CD4-positive, alpha-beta T cell treated with Interferon gamma for 1 hour (primary cell): ENCODE measurements at regions not wholly inside any gene's neighbourhood (a gene's known extent, or its start where the extent isn't known, plus 50 kb on each side); places are given as distances from the start of the nearest gene placed in this dataset.
"Not testable (repeated sequence)": the region's sequence is repeated elsewhere in the genome, so short reads cannot be mapped to it uniquely, and the experiment has no call there.

ENCODE experiments used
- DNase-seq: peaks from one replicate; pipeline ENCODE4 v3.0.0-alpha.2; 2020

DNA sequence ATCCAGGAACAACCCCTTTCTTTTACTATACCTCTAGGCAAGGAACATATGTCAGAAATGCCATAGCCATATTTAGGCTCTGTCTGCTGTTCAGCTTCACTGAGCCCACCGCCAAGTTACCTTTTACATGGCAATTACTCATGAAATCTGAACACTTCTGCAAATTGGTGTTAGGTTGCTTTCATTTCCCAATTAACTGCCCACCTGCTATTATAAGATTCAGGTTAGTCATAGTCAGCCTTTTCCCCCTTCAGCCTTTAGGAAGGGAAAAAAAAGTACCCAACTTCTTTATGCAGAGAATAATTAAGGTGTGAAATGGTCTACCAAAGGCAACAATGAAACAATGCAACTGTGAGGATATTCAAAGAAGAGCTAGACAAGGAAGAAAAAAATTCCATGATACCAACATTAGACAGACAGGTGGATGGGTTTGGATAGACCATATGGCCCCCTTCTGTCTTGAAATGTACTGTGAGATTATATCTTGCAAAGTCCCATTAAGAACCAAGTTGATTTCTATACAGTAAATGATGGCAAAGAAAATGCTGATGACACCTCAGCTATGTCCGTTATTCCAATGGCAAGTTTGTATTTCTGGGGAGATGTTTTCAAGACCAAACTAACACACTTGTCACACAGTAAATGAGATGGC, 442.1 kb upstream of the NRP1 start:
- no peak for DNase-seq

DNA sequence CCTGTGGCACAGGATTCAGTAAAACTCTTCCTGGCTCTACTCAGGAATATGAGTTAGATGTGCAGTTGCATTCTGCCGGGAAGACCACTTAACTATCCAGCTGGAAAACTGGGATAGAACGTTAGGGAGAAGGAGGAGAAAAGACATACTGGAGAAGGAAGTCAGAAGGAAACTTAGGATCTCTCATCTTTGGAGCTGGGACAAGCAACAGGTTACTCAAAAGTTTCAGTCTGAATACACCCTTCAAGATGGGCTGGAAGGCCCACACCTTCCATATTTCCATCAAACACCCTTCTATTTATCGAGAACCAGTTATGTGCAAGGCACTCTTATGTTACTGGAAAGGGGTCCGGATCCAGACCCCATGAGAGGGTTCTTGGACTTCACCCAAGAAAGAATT, 440.4 kb upstream of the NRP1 start:
- DNase-seq, result no peak

DNA sequence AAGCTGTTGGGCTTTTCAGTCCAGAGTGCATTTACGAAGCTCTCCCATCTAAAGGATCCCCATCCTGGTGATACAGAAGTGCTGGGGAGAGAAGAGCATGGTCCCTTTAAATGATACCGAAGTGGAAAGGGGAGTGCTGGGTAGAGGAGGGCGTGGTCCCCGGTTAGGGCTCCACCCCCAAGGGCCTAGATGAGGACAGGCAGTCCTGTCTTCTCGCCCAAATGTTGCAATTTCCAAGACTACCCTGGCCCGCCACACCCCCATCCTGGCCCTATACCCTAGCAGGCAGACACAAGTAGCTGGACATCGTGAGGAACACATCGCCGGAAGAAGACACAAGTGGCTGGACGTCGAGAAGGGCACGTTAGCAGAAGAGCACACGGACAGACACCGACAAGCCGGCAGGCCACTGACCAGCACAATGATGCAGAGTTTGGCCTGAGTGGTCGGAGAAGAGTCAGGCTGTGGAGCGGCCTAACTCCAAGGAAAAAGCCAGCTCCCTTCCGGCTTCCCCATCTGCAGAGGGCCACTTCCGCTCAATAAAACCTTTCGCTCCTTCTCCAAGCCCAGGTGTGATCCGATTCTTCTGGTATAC, 439.5 kb upstream of the NRP1 start:
- no peak for DNase-seq

DNA sequence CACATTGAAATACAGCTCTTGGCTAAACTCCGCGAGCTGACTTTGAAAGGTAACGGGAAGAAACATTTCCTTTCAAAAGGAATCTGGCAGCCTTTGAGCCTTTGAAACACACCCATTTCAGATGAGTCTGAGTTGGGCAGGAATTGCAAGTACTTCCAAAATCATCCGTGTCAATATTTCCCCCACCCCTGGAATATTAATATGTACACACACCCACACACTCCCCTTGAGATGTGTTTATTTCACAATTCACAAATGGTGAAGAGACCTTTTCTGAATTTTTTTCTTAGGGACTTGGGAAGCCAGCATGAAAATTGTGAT, 438.7 kb upstream of the NRP1 start:
- no peak for DNase-seq

DNA sequence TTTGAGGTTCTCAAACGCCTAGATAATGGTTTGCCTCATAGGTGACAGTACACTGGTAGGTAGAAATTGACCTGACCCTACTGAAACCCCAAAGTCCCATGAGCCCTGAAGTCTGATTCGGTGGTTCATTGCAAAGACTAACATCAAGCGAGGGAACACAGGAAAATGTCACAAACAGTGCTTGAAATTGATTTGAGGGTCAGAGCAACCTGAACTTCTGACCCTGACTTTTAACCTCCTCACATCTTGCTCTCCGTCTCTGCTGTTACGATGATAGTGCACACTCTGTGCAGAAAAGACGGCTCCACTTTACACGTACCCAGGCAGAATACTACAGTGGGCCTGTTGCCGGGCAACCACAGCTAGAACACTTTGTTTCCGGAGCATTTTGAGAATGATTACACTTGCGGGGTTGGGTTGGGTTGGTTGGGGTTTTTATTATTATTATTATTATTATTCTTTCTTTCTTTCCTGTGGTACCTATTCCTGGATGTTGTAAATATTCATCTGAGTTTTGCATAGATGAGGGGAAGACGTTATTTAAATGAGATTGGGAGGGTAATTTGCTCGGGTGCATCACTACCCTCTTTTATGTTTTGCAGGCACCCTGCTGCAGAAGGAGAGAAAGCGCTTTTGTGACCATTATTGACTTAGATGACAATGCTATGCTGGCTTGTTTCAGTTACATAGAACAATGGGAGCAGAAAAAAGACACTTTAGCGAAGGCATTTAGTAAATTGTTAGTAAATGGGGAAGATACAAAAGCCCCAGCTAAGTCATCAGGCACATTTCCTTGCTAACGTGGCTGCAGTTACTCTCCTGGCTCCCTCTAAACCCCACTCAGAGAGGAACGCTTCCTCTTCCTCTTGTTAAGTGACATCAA, 438.1 kb upstream of the NRP1 start:
- DNase-seq, result peak; percentile 28

DNA sequence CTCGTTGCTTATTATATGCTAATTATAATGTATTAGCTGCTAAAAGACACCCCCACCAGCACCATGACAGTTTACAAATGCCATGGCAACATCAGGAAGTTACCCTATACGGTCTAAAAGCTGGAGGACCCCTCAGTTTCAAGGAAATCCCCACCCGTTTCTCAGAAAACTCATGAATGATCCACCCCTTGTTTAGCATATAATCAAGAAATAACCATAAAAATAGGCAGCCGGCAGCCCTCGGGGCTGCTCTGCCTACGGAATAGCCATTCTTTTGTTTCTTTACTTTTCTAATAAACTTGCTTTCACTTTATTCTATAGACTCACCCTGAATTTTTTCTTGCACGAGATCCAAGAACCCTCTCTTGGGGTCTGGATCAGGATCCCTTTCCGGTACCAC, 437.4 kb upstream of the NRP1 start:
- DNase-seq, result not testable (repeated sequence)

DNA sequence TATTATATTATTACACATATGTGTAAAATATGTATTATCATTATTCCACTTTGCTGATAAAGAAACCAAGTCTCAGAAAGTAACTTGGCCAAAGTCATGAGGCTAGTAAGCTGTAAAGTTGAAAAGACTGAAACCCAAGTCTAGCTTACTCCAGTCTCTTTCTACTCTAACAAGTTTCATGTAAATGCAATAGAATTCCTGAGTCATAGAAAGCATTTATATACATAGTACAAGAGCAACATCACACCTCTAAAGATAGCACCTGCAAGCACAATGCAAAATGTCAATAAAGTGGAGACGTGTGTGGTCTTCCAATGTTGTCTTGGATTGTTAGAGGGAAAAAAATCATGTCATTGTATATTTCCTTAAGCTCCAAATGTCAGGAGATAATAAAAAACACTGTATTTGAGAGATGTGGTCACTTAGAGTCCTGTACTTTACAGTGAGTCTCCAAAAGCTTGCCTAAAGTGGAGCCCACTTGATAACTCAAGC, 430.3 kb upstream of the NRP1 start:
- DNase-seq, result no peak

DNA sequence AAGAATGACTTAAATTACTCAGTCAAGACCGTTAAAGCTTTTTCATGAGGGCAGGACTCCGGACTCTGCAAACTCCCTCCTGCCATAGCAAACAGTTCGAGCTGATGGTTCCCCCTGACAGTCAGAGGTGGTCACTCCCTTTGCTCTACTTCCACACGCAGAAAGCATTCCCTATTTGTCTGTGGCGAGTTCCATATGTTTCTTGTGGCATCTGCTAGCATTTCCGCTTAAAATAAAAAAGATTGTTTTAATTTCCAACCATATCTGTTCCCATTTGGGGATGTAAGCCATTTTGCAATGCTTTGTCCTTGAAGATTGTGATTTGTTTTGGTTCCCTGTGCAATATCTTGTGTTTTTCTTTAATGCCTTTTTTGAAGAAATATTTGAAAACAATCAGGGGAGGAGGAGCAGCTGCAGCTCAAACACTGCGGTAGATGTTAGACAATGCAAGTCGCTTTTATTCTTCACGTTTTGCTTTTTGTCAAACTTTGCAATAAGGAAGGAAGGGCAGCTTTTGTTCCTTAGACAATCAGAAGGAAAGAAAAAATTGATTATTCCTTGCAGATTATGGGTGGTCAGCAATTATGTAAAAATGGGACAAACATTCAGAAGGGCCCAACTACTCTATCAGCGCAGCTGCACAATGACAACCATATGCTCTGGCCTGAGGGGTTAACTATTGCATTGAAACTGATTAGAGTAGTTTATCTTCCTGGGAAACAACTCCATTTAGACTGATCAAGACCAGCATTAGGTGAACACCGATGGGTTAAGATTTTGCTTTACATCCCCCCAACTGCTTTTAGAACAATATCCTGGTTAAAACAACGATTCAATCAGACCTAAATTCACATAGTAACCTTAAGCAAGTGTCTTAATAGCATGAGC, 425.8 kb upstream of the NRP1 start:
- no peak for DNase-seq

DNA sequence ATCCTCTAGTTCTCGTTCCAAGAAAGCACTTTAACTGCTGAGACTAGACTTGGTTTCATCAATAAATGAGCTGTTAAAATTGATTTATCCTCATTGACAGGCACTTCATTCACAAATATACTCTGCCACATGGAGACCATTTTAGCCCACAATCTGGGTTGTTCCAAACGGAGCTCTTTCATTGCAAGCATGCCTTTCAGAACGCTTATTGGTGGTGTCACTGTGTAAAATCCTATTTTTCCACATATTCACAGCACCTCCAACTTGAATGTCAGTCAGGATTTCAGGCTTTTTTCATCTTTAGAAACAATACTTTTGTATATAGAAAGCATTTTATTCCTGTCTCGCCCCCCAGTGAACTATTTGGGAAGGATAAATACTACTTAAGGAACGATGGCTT, 424.7 kb upstream of the NRP1 start:
- no peak for DNase-seq

DNA sequence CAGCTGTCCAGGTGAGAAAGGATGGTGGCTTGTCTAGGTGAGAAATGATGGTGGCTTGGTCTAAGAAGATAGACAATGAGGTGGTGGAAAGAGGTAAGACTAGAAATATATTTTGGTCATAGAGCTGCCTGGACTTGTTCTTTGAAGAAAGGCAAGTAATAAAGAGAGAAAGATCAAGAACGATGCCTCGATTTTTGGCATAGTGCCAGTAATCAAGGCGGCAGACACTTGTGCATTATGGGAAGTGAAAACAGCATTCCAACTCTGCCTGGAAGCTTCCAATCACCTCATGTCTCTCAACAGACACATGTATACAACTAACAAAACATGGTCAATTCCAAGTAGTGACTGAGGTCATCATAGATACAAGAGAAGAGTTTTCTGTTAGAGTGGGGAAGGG, 423.8 kb upstream of the NRP1 start:
- no peak for DNase-seq

DNA sequence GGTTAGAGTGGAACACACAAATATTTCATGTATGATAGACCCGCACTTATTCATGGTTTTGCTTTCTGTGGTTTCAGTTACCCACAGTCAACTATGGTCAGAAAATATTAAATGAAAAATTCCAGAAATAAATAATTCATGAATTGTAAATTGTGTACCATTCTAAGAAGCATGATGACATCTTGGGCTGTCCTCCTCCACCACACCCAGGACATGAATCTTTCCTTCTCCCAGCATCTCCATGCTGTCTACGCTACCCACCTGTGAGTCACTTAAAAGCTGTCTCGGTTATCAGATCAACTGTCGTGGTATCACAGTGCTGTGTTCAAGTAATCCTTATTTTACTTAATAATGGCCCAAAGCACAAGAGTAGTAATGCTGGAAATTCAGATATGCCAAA, 419.6 kb upstream of the NRP1 start:
- no peak for DNase-seq

DNA sequence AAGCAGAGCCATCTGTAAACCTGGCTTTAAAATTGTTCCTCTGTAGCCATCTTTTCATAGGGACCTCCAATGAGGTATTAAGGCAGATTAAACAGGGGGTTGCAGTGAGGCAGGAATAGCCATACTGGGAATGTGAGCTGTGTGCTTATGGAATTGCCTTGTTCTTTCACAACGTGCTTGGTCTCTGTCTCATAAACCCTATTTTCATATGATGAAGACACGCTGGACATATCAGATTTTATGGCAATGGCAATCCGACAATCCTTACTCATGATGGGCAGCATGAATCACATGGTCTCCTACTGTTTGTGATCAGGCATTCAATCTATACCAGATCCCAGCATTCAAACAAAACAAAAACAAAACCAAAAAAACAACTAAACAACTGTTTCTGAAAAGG, 418.9 kb upstream of the NRP1 start:
- no peak for DNase-seq

DNA sequence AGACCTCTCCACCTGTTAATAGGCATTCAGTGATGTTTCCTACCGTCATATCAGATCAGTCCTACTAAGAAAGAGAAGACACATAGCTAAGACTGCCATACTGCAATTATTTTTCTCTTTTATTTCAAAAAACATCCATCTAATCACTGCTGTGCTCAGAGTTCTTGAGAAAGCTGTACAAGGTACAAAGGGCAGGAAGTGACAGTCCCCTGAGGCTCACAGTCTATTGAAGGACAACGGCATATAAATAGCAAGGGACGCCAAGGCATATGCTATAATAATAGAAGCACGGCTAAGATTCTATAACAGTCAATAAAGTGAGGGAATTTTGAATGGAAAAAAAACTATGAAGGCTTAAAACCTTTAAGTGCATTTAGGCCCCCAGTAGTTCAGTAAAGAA, 415.3 kb upstream of the NRP1 start:
- DNase-seq, result no peak

DNA sequence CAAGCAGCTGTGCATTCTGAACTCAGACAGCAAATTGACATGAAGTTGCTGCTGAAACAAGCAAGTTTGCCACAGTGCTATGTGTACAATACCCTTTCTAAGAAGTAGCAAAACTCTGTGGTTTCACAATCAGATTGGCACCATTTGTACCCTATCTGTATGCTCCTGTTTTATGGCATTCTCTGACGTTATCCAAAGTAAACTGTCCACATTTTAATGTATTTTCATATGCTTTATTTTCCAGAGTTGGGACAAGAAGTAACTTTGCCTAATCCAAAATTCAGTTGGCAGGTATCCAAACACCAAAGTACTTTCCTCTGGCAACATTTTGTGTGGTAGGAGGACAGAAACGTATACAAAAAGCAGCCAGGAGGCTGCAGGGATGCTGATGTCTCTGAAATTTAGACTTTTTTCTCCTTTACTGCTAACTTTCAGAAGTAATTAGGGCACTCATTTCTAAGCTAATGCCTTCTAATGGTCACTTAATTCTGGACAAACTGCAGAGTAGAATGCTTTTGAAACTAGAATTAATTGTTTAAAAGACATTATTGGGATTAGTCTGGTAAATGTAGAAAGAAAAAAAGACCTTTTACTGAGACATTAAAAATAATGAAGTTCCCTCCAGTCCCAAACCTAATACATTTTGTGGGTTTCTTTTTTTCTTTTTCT, 414.7 kb upstream of the NRP1 start:
- DNase-seq, result no peak

DNA sequence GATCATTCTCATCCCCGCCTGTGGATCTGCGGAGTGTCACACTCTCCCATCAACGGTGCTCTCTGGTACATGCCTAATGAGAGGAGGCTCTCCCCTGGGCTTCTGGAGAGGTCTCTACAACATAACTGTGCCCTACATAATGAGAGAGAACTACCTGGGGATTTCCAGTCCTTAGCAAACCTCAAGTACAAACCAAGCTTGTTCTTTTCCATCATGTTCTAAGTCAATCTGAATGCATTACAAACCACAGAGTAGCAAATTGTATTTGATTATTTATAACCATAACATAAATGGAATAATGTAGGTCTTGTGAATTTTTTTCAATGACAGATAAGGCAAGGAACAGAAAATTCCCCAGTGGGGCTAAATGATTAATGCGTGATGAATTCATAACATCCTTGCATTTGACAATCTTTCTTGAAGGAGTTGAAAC, 412.4 kb upstream of the NRP1 start:
- no peak for DNase-seq

DNA sequence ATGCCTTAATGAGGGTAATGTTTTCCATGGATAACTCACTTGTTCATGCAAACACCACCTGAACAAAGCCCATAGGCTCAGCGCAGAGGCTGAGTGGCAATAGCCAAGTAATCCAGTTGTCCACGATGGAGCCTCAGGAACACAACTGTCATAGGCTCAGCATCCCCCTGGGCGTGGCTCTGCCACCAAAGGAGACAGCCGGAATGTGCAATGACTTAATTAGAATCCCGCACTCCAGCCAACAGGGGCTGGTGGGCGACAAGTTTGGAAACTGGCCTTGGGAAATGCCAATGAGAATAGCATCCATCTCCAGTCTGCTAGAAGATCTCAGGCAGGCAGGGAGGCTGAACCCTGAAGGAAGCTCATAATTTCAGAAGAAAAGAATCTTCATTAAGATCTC, 411.7 kb upstream of the NRP1 start:
- no peak for DNase-seq

DNA sequence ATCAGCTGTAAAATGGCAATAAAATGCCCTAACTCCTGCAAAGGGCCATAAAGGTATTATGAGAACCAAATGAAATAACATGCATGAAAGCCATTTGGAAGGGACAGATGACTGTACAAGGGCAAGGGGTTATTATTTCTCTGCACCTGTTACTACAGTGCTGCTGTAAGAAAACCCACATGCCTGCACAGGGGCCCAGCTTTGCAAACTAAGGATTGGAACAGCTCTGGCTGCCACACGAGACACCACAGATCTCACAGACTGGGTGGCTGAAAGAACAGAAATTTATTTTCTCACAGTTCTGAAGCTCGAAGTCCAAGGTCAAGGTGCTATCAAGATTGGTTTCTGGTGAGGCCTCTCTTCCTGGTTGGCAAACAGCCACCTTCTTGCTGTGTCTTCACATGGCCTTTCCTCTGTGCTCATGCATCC, 409.0 kb upstream of the NRP1 start:
- DNase-seq, result peak; percentile 1

DNA sequence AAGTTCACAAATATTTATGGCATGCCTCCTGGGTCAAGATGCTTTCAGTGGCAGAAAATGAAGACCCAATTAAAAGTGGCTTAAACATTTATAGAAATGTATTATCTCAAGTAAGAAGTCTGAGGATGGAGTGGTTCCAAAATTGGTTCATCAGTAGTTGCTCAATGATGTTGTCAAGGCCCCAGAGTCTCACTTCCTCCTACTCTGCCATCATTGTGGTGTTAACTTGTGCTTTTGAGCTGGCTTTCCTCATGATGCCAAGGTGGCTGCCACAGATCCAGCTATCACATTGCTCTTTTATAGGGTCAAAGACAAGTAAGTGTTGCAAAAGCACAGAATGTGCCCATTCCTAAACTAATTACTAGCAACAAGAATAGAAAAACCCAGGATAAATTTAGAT, 404.6 kb upstream of the NRP1 start:
- DNase-seq, result no peak

DNA sequence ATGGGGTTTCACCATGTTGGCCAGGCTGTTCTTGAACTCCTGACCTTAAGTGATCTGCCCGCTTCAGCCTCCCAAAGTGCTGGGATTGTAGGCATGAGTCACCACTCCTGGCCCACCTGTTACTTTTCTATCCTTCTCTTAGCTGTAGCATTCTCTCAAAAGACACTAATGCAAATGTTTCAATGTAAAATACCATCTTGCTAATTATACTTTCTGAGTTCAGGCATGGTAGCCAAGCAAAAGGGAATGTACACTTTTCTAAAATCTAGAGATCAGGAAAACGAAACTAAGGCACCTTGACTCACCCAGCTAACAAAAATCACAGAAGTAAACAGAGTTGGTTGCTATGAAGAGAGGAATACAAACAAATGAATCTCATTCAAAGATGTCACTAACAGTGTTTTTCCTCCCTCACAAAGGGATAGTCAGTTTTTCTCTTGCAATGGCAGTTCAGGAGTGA, 401.0 kb upstream of the NRP1 start:
- no peak for DNase-seq

DNA sequence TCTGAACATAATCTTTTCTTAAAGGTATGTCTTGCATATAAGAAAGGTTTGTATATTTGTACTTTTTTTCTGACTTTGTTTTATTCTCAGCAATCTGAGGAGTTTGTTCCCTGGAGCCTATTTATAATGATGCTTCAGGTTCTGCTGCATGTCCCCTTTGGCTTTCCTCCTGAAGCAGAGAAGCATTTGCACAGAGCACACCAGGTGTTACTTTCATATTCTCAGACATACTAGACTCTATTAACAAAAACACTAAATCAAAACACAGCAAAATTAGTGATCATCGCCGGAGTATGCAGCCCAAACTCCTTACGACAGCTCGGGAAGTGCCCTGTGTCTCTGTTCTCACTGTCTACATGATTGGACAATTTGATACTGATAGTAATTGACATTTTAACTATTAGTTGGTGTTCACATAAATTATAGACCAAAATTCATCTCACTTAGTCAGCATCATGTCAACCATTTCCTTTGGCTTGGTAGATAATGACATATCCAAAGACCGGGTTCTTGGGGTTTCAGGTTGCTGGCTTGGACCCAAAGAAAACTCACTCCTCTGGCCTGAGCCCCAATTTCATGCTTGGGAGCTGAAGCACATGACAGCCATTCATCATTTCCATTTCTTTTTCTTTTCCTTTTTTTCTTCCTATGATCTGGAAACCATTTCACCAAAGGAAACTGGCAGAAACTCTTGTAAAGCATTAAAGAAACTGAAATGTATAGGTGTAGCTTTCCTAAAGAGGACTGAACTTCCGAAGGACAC, 400.1 kb upstream of the NRP1 start:
- DNase-seq, result no peak

DNA sequence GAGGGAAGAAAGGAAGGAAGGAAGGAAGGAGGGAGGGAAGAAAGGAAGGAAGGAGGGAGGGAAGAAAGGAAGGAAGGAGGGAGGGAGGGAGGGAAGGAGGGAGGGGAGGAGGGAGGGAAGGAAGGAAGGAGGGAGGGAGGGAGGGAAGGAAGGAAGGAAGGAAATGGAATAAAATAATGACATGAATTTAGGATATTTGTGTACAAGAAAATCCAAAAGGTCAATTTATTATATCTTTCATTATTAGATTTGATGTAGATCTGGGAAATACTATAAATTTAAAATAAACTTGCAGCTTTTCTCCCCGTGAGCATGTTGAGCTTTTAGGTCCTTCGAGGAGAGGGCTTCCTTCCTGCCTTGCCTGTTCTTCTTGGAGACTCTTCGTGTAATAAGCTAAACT, 398.6 kb upstream of the NRP1 start:
- no peak for DNase-seq
